Immature natural killer cell (primary cell): ENCODE measurements at regions not wholly inside any gene's neighbourhood (a gene's known extent, or its start where the extent isn't known, plus 50 kb on each side); places are given as distances from the start of the nearest gene placed in this dataset.
A peak's percentile ranks its signal among the peaks of the same experiment; 100 is the strongest.

Source experiments
- DNase-seq, 3 donors: peaks; one replicate each; pipeline ENCODE4 v3.0.0; 2022; ENCODE audit warnings: mixed read lengths in 1 of 3
- H3K27ac Mint-ChIP-seq, 6 donors: one replicate each; pipeline ENCODE4 v1.8.0; 2020; ENCODE audit warnings: mixed read lengths in 6 of 6, mild to moderate bottlenecking in 5 of 6, inconsistent platforms in 4 of 6, moderate library complexity in 3 of 6
- H3K27me3 Mint-ChIP-seq, 3 donors: one replicate each; pipeline ENCODE4 v1.8.0; 2020 to 2021; ENCODE audit warnings: low read depth in 3 of 3, mild to moderate bottlenecking in 3 of 3, mixed read lengths in 3 of 3, moderate library complexity in 3 of 3, inconsistent platforms in 1 of 3
- H3K36me3 Mint-ChIP-seq, 3 donors: one replicate each; pipeline ENCODE4 v1.8.0; 2020; ENCODE audit warnings: mixed read lengths in 3 of 3, inconsistent platforms in 2 of 3, mild to moderate bottlenecking in 2 of 3
- H3K4me1 Mint-ChIP-seq, 2 donors: one replicate each; pipeline ENCODE4 v1.8.0; 2020; ENCODE audit warnings: inconsistent platforms in 2 of 2, mild to moderate bottlenecking in 2 of 2, mixed read lengths in 2 of 2, moderate library complexity in 1 of 2
- H3K4me3 Mint-ChIP-seq, 5 donors: one replicate each; pipeline ENCODE4 v1.8.0; 2020; ENCODE audit warnings: mild to moderate bottlenecking in 5 of 5, mixed read lengths in 5 of 5, inconsistent platforms in 3 of 5, moderate library complexity in 3 of 5
- H3K9me3 Mint-ChIP-seq, 6 donors: one replicate each; pipeline ENCODE4 v1.8.0; 2020; ENCODE audit warnings: mild to moderate bottlenecking in 6 of 6, mixed read lengths in 6 of 6, inconsistent platforms in 4 of 6, moderate library complexity in 3 of 6

DNA sequence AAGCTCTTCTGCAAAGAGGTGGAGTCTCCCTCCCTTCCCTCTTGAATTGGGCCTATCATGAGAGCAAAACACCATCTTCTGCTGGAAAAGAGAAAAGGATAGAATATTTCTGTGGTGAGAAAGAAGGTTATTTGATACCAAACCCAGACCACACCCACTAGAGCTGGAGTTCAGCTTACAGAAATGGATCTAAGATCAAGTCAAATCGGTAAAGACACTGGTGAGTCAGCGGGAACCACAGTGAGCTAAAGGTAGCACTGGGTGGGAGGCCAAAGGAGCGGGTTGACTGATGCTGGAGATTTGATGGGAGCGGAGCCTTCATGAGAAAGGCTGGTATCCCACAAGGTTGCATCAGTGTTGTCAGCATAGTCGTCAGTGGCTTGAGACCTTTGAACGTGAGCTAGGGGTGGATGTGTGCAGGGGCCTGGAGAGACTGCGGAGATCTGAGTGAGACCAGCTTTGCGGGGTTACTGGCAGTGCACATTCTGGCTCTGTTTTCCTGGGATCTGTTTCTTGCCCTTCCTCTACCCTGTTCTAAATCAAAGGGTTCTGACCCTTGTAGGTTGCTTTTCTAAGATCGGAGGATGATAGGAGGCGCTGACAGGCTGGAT is 106.4 kb upstream of the SCOC start:
- peaks cover 0 to 4% (median 2%) of the 10 kb centered on the region in 3 donors for H3K27me3 Mint-ChIP-seq
- H3K27ac Mint-ChIP-seq: no peak overlapping the region
- H3K9me3 Mint-ChIP-seq: peaks cover 0 to 1% (median 0%) of the 10 kb centered on the region in 6 donors
- H3K36me3 Mint-ChIP-seq: no peaks in the 10 kb centered on the region
- no peak for DNase-seq
- H3K4me1 Mint-ChIP-seq: no peaks in the 10 kb centered on the region
- H3K4me3 Mint-ChIP-seq: no peak overlapping the region

DNA sequence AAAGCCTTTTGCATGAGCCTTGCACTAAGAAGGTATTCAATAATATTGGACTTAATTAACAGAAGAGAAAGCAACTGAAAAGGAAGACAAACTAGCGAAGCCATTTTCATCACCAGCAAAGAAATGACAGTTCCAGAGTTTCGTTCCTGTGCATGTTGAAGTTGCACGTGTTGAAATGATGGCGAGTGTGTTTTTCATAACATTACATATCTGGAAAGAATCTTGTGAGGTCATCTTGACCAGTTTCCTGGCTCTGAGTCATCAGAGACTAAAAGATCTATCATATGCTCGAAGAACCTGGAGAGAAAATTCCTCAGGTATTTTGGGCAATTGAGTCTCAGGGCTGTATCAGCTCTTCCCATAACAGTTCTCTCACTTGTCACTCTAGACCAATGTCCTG is 106.2 kb upstream of the MAML3 start:
- H3K4me3 Mint-ChIP-seq: no peak overlapping the region
- DNase-seq: no peak
- no peaks in the 10 kb centered on the region for H3K9me3 Mint-ChIP-seq
- no peak overlapping the region for H3K27ac Mint-ChIP-seq
- H3K4me1 Mint-ChIP-seq: no peaks in the 10 kb centered on the region
- H3K36me3 Mint-ChIP-seq: no peaks in the 10 kb centered on the region
- H3K27me3 Mint-ChIP-seq: peaks cover under 1 to 11% (median 1%) of the 10 kb centered on the region in 3 donors

DNA sequence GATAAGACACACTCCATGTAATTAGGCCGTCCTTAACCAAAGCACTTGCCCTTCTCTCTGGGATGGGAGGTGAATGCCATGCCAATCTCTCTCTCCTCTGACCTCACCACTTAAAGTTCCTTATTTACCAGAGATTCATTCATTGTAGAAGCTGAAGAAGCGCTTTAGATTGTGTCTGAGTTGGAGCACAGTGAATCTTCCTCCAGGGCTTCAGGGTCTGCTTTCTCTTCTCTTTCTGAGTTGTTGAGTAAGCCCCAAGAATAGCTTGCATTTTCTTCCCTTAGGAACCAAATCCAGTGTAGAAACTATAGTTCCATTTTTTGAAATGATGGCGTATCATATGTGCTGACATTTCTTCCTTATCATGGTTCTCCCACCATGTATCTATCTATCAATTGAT is 104.5 kb upstream of the MAML3 start:
- DNase-seq: no peak
- H3K9me3 Mint-ChIP-seq: no peaks in the 10 kb centered on the region
- no peaks in the 10 kb centered on the region for H3K4me1 Mint-ChIP-seq
- H3K27me3 Mint-ChIP-seq: peaks cover 1 to 14% (median 2%) of the 10 kb centered on the region in 3 donors
- H3K27ac Mint-ChIP-seq: no peak overlapping the region
- no peaks in the 10 kb centered on the region for H3K36me3 Mint-ChIP-seq
- H3K4me3 Mint-ChIP-seq: no peak overlapping the region

DNA sequence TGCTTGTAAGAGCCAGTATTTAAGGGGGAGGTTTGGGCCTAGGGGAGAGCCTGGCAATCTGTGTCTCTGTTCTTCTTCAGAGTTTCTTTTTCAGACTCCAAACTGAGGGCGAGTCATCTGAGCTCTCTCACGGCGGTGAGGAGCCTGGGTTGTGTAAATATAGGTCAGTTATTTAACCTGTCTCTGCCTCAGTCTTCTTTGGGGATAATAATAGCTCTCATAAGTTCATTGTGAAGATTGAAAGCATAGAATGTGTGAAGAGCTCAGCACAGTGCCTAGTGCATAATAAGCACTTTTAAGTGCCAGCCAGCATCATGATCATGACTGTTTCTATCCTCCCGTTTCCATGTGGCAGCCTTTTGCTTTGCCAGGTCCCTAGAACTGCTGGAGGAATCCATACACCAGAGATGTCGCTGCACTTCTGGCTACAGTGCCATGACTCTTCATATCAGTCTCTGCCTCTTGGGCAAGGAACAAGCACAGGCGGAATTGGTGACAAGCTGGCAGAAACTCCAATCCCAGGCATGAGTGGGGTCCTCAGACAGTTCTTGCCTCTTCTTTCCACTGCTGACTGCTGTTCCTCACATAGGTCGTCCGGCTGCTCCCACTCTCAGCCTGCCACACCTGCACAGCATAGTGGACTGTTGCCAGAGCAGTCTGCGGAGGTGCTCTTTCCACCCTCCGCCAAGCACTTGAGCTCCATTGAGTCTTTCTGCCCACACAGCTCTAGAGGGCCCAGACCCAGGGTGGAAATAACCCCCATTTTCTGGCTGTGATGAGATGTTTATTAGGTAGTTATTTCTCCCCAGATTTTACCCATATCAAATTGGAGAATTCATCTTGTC is 103.7 kb upstream of the MAML3 start:
- Mint-ChIP-seq H3K9me3 (no peaks in the 10 kb centered on the region), H3K4me3 (no peak overlapping the region), H3K27me3 (peaks cover 1 to 14% (median 2%) of the 10 kb centered on the region in 3 donors), H3K4me1 (no peaks in the 10 kb centered on the region), H3K27ac (no peak overlapping the region), H3K36me3 (no peaks in the 10 kb centered on the region)
- no peak for DNase-seq

DNA sequence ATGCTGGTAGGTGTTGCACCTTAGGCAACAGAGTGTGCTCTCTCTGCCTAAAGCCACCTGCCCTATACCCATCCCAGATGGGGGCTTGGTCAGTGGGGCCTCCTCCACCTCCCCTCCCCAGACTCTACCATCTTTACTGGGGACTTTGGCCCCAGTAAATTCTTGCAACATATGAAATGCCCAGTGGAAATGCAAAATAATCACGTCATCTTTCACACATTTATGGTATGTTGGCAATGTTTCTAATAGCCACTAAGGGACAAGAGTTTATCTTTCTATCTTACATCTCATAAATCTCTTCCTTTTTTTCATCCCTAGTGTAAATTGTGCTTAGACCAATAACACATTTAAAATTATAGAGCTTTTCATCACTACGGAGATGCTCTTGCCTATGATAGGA is 103.0 kb upstream of the MAML3 start:
- Mint-ChIP-seq H3K36me3 (no peaks in the 10 kb centered on the region), H3K4me3 (no peak overlapping the region), H3K4me1 (peaks cover 2 to 4% of the 10 kb centered on the region in 2 donors), H3K27me3 (peaks cover 2 to 18% (median 6%) of the 10 kb centered on the region in 3 donors), H3K27ac (no peak overlapping the region), H3K9me3 (no peaks in the 10 kb centered on the region)
- no peak for DNase-seq

DNA sequence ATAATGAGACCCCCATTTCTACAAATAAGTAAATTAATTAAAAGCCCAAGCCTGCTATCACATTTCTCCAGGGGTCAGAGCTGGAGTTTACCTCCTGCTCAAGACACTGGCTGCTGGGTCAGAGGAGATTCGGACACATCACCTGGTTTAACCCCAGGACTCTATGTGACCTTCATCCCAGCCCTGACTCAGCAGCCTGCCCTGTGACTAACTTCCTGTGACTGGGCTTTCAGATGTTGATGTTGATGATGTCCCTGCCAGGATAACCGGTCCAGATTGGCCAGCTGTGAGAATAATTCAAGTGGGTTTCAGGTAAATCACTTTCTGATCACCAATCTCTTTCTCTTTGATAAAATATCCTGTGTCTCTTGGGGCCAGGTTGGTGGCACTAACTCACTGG is 102.4 kb upstream of the MAML3 start:
- H3K27ac Mint-ChIP-seq: no peak overlapping the region
- DNase-seq: no peak
- H3K27me3 Mint-ChIP-seq: peaks cover 4 to 19% (median 7%) of the 10 kb centered on the region in 3 donors
- peaks cover 2 to 4% of the 10 kb centered on the region in 2 donors for H3K4me1 Mint-ChIP-seq
- H3K36me3 Mint-ChIP-seq: no peaks in the 10 kb centered on the region
- H3K4me3 Mint-ChIP-seq: no peak overlapping the region
- no peaks in the 10 kb centered on the region for H3K9me3 Mint-ChIP-seq

DNA sequence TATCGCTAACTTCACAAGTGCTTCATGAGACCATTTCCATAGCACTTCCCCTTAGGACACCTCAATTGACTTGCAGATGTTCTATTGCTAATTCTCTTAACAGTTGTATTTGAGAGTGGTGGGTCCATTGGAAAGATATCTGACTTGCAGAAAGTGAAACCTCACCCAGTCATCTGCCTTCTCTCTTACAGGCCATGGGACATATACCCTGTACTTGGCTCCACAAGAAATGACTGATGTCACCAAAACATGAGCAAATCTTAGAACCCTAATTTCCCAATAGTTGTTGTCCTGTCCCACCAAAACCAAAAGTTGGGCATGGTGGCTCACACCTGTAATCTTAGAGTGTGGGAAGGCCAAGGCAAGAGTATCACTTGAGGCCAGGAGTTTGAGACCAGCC is 101.9 kb upstream of the MAML3 start:
- peaks cover 2 to 4% of the 10 kb centered on the region in 2 donors for H3K4me1 Mint-ChIP-seq
- no peak overlapping the region for H3K27ac Mint-ChIP-seq
- DNase-seq: no peak
- no peaks in the 10 kb centered on the region for H3K36me3 Mint-ChIP-seq
- peaks cover 4 to 20% (median 7%) of the 10 kb centered on the region in 3 donors for H3K27me3 Mint-ChIP-seq
- H3K9me3 Mint-ChIP-seq: no peaks in the 10 kb centered on the region
- H3K4me3 Mint-ChIP-seq: no peak overlapping the region

DNA sequence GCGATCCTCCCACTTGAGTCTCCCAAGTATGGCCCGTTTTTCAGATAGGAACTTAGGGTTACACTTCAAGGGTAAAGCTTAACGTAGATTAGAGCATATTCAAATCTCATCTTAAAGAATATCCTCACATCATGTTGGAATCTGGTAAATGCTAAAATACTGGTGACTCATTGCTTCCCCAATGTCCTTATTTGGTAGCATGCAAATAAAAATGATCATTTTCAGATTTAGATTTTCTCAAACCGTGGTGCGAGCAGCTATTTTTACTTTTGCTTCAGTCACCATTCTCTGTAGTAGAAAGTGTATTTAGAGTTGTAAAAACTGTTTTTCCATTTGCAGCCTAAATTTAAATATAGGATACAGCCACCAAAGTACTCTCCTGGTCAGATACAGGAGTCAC is 101.5 kb upstream of the MAML3 start:
- H3K27me3 Mint-ChIP-seq: peaks cover 4 to 19% (median 7%) of the 10 kb centered on the region in 3 donors
- peaks cover 2 to 4% of the 10 kb centered on the region in 2 donors for H3K4me1 Mint-ChIP-seq
- no peaks in the 10 kb centered on the region for H3K9me3 Mint-ChIP-seq
- no peaks in the 10 kb centered on the region for H3K36me3 Mint-ChIP-seq
- no peak for DNase-seq
- H3K4me3 Mint-ChIP-seq: no peak overlapping the region
- no peak overlapping the region for H3K27ac Mint-ChIP-seq

DNA sequence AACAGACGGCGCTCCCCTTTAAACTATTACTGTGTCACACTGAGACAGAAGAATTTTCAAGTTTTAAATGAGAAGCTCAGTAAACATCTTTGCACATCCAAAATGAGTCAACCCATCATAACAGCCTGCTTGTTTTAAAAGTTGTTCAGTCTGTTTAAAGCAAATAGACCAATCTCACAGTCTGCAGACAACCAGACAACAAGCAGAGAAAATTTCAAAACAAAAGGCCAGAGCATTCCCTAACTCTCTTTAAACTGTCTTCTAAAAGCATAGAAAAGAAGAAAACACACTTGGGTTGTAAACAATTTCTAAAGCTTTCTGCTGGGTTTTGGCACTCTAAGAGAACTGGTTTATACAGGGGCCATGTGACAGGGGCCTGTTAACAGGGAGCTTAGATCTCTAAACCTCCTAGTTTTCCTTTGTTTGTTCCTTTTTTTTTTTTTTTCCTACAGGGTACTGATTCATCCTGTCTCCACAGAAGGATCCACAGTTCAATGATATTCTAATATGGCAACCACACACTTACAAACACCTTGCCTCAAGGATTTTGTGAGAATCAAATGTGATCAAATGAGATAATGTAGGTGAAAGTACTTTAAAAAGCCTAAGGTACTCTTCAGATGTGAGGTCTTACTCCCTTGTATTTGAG is 100.8 kb upstream of the MAML3 start:
- Mint-ChIP-seq H3K36me3 (no peaks in the 10 kb centered on the region), H3K4me1 (peaks cover 2 to 4% of the 10 kb centered on the region in 2 donors), H3K27me3 (peaks cover 4 to 18% (median 9%) of the 10 kb centered on the region in 3 donors), H3K27ac (no peak overlapping the region), H3K4me3 (no peak overlapping the region), H3K9me3 (no peaks in the 10 kb centered on the region)
- no peak for DNase-seq

DNA sequence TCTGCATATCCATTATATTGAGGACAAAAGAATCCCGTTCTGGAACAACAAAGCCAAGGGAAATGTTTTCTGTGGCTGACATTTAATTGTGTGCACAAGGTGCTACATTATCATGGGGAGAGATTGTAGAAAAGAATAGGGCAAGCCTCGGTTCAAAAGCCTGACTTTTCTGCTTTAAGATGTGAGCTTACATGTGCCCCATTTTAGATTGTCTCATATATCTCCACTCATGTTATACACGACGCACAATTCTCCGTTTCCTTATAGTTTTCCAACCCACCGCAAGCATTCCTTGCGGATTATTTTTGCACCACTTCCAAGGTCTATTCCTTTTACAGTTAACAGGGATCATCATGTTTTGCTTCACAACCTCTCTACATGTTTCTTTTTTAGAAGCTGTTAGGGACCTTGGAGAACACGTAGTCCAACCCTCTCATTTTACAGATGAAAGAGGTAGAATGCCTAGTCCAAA is 99.6 kb upstream of the MAML3 start:
- peak overlapping the region; percentile 61 to 82 (median 73) for H3K4me3 Mint-ChIP-seq
- H3K27me3 Mint-ChIP-seq: peaks cover 5 to 18% (median 9%) of the 10 kb centered on the region in 3 donors
- H3K4me1 Mint-ChIP-seq: peaks cover 2 to 4% of the 10 kb centered on the region in 2 donors
- H3K36me3 Mint-ChIP-seq: no peaks in the 10 kb centered on the region
- no peak overlapping the region for H3K27ac Mint-ChIP-seq
- no peaks in the 10 kb centered on the region for H3K9me3 Mint-ChIP-seq
- no peak for DNase-seq

DNA sequence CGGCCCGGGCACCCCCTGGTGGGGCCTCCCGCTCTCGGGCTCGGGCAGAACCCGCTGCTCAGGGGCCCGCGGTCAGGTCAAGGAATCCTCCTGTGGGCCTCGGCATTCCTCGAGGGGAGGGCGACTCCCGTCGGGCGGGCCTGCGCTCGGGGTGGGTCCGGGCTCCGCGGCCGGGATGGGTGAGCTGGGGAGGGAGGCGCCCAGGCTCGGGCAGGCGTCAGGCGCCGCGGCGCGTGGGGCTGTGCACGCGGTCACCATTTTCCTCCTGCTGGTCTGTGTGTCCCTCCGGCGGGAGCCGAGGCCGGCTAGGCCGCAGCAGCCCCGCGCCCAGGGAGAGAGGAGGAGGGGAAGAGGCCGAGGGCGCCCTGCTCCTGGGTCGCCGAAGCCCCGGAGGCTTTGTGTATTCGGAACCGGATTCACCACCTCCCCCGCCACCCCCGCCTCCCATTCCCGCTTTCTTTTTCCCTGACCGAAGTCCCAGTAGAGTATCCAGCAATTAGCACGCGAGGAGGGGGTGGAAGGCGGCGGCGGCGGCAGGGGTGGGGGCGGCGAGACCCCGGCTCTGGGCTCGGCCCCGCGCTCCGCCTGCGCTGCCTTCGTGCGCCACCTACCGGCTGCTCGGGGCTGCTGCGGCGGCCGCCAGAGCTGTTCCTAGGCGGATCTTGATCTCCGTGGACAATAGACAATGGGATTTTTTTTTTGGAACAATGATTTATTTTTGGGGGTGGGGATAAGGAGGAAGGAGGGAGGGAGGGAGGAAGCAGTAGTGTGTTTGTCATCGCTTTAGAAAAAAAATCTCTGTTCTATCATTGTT is 99.0 kb upstream of the MAML3 start:
- Mint-ChIP-seq H3K36me3 (no peaks in the 10 kb centered on the region), H3K27me3 (peaks cover 5 to 18% (median 10%) of the 10 kb centered on the region in 3 donors), H3K4me3 (peak overlapping the region; percentile 61 to 82 (median 73)), H3K27ac (no peak overlapping the region), H3K4me1 (peaks cover 2 to 4% of the 10 kb centered on the region in 2 donors), H3K9me3 (no peaks in the 10 kb centered on the region)
- peak; percentile 34 to 54 (median 54) for DNase-seq

DNA sequence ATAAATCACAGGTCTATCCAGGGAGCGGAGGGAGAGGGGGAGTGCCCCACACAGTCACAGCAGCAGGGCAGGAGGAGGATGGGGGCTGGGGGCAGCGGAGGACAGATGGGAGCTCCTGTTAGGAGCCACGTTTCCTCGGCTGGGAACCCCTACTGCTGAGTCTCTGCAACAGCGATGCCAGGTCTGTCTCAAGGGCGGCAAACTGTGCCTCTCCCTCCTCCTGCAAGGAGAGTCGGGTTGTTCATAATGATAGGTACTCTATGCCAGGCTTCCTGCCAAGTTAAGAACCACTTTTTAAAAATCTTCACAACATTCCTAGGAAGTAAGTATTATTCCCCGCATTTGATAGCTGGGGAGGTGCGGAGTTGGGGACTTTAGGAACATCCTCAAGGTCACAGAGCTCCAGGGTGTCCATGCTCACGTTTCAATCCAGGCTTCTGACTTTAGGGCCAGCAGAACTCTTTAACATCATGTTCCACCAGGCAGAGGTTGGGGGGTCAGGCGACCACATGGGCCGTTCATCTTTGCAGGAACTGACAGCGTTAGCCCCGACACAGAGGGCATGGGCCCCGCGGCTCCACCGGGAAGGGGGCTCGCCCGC is 98.3 kb upstream of the MAML3 start:
- Mint-ChIP-seq H3K36me3 (no peaks in the 10 kb centered on the region), H3K27ac (no peak overlapping the region), H3K4me1 (peaks cover 2 to 8% of the 10 kb centered on the region in 2 donors), H3K9me3 (no peaks in the 10 kb centered on the region), H3K4me3 (peak overlapping the region; percentile 73 to 79 (median 77)), H3K27me3 (peaks cover 4 to 17% (median 12%) of the 10 kb centered on the region in 3 donors)
- no peak for DNase-seq

DNA sequence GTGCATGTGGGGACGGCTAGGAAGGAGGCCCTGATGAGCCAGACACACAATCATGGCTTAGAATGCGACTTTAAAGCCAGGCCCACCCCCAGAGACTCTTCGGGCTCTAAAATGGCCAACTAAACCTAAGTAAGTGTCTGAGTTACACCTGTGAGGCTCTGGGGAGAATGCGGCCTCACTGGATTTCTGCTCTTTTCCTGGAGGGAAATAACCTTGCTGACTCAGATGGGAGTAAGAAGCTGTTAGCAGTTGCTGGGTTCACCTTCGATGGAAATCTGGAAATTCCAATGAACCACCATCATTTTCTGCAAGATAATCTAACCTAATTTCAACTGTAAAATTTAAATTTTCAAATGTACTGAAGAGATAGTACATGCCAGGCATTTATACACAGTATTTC is 97.6 kb upstream of the MAML3 start:
- peaks cover 2 to 10% of the 10 kb centered on the region in 2 donors for H3K4me1 Mint-ChIP-seq
- no peaks in the 10 kb centered on the region for H3K36me3 Mint-ChIP-seq
- H3K27me3 Mint-ChIP-seq: peaks cover 4 to 13% (median 12%) of the 10 kb centered on the region in 3 donors
- no peak overlapping the region for H3K27ac Mint-ChIP-seq
- no peaks in the 10 kb centered on the region for H3K9me3 Mint-ChIP-seq
- no peak for DNase-seq
- peak overlapping the region; percentile 70 to 79 (median 77) for H3K4me3 Mint-ChIP-seq
